Panc1 (cell line): ENCODE measurements at regions not wholly inside any gene's neighbourhood (a gene's known extent, or its start where the extent isn't known, plus 50 kb on each side); places are given as distances from the start of the nearest gene placed in this dataset.
"Not testable (repeated sequence)": the region's sequence is repeated elsewhere in the genome, so short reads cannot be mapped to it uniquely, and the experiment has no call there.

Experiments
- CTCF ChIP-seq: fragments of 450-650 bp; IDR thresholded peaks from 2 replicates; pipeline ENCODE4 v1.5.1; 2017; ENCODE audit warnings: mild to moderate bottlenecking
- SIN3A ChIP-seq: IDR thresholded peaks from 2 replicates; pipeline ENCODE4 v1.6.1; 2012; ENCODE audit warnings: low read depth, mild to moderate bottlenecking, low read length, moderate library complexity, borderline replicate concordance; ENCODE audit not compliant: insufficient read depth

- TF ChIP-seq SIN3A, CTCF: not testable (repeated sequence)
Measured at GRCh38 chr1:238684576-238684975, 701.8 kb upstream of the CHRM3 start.
